ENCODE measurements at regions not wholly inside any gene's neighbourhood (a gene's known extent, or its start where the extent isn't known, plus 50 kb on each side); places are given as distances from the start of the nearest gene placed in this dataset.

GRCh38 chr17:69637446-69638156, 223.1 kb downstream of the MAP2K6 start:
- peak overlapping the region; percentile 54 for H3K4me2 ChIP-seq (ENCODE audit: low read length)
- H3K27me3 ChIP-seq (ENCODE audit: control insufficient read depth, insufficient read depth, low read length), result no peaks in the 10 kb centered on the region
- H3K9me3 ChIP-seq (replicated peaks; ENCODE audit: low read length), result no peaks in the 10 kb centered on the region
- H3K4me3 ChIP-seq (ENCODE audit: low read length), result no peak overlapping the region
- no peaks in the 10 kb centered on the region for H3K36me3 ChIP-seq (ENCODE audit: insufficient read depth, low read length)
- peak overlapping the region; percentile 20 for H3K9ac ChIP-seq (ENCODE audit: low read depth, low read length)
- H3K4me1 ChIP-seq (ENCODE audit: control insufficient read depth, insufficient read depth, low read length), result peaks cover 23% of the 10 kb centered on the region

- Histone ChIP-seq H3K4me1 (ENCODE audit: control insufficient read depth, insufficient read depth, low read length) (peaks cover 23% of the 10 kb centered on the region), H3K27me3 (ENCODE audit: control insufficient read depth, insufficient read depth, low read length) (no peaks in the 10 kb centered on the region), H3K4me3 (ENCODE audit: low read length) (no peak overlapping the region), H3K4me2 (ENCODE audit: low read length) (no peak overlapping the region), H3K36me3 (ENCODE audit: insufficient read depth, low read length) (no peaks in the 10 kb centered on the region), H3K9me3 (replicated peaks; ENCODE audit: low read length) (no peaks in the 10 kb centered on the region), H3K9ac (ENCODE audit: low read depth, low read length) (no peak overlapping the region)
Measured at GRCh38 chr17:69639096-69639495, 224.6 kb downstream of the MAP2K6 start.

GRCh38 chr17:69640073-69640472, 225.6 kb downstream of the MAP2K6 start:
- Histone ChIP-seq H3K36me3 (ENCODE audit: insufficient read depth, low read length) (no peaks in the 10 kb centered on the region), H3K4me2 (ENCODE audit: low read length) (no peak overlapping the region), H3K4me3 (ENCODE audit: low read length) (no peak overlapping the region), H3K9me3 (replicated peaks; ENCODE audit: low read length) (no peaks in the 10 kb centered on the region), H3K9ac (ENCODE audit: low read depth, low read length) (no peak overlapping the region), H3K27me3 (ENCODE audit: control insufficient read depth, insufficient read depth, low read length) (no peaks in the 10 kb centered on the region), H3K4me1 (ENCODE audit: control insufficient read depth, insufficient read depth, low read length) (peaks cover 23% of the 10 kb centered on the region)

- H3K9ac ChIP-seq (ENCODE audit: low read depth, low read length), result no peak overlapping the region
- H3K4me1 ChIP-seq (ENCODE audit: control insufficient read depth, insufficient read depth, low read length), result peaks cover 4% of the 10 kb centered on the region
- no peaks in the 10 kb centered on the region for H3K9me3 ChIP-seq (replicated peaks; ENCODE audit: low read length)
- H3K4me3 ChIP-seq (ENCODE audit: low read length), result no peak overlapping the region
- no peaks in the 10 kb centered on the region for H3K36me3 ChIP-seq (ENCODE audit: insufficient read depth, low read length)
- H3K27me3 ChIP-seq (ENCODE audit: control insufficient read depth, insufficient read depth, low read length), result no peaks in the 10 kb centered on the region
- no peak overlapping the region for H3K4me2 ChIP-seq (ENCODE audit: low read length)
Measured at GRCh38 chr17:69643686-69644085, 229.2 kb downstream of the MAP2K6 start.

GRCh38 chr17:69646729-69647128, 232.2 kb downstream of the MAP2K6 start:
- H3K9ac ChIP-seq (ENCODE audit: low read depth, low read length), result no peak overlapping the region
- H3K4me1 ChIP-seq (ENCODE audit: control insufficient read depth, insufficient read depth, low read length), result no peaks in the 10 kb centered on the region
- no peak overlapping the region for H3K4me2 ChIP-seq (ENCODE audit: low read length)
- no peaks in the 10 kb centered on the region for H3K36me3 ChIP-seq (ENCODE audit: insufficient read depth, low read length)
- no peaks in the 10 kb centered on the region for H3K27me3 ChIP-seq (ENCODE audit: control insufficient read depth, insufficient read depth, low read length)
- no peak overlapping the region for H3K4me3 ChIP-seq (ENCODE audit: low read length)
- no peaks in the 10 kb centered on the region for H3K9me3 ChIP-seq (replicated peaks; ENCODE audit: low read length)

GRCh38 chr17:69650881-69651280, 236.4 kb downstream of the MAP2K6 start:
- no peak overlapping the region for H3K9ac ChIP-seq (ENCODE audit: low read depth, low read length)
- no peaks in the 10 kb centered on the region for H3K27me3 ChIP-seq (ENCODE audit: control insufficient read depth, insufficient read depth, low read length)
- H3K4me2 ChIP-seq (ENCODE audit: low read length), result no peak overlapping the region
- no peaks in the 10 kb centered on the region for H3K9me3 ChIP-seq (replicated peaks; ENCODE audit: low read length)
- H3K4me3 ChIP-seq (ENCODE audit: low read length), result no peak overlapping the region
- peaks cover 16% of the 10 kb centered on the region for H3K4me1 ChIP-seq (ENCODE audit: control insufficient read depth, insufficient read depth, low read length)
- H3K36me3 ChIP-seq (ENCODE audit: insufficient read depth, low read length), result no peaks in the 10 kb centered on the region

GRCh38 chr17:69651921-69652320, 237.4 kb downstream of the MAP2K6 start:
- no peak overlapping the region for H3K4me2 ChIP-seq (ENCODE audit: low read length)

GRCh38 chr17:69654981-69655855, 240.7 kb downstream of the MAP2K6 start:
- Histone ChIP-seq H3K36me3 (ENCODE audit: insufficient read depth, low read length) (no peaks in the 10 kb centered on the region), H3K9ac (ENCODE audit: low read depth, low read length) (peak overlapping the region; percentile 13), H3K4me2 (ENCODE audit: low read length) (peak overlapping the region; percentile 64), H3K4me3 (ENCODE audit: low read length) (no peak overlapping the region), H3K4me1 (ENCODE audit: control insufficient read depth, insufficient read depth, low read length) (peaks cover 18% of the 10 kb centered on the region), H3K27me3 (ENCODE audit: control insufficient read depth, insufficient read depth, low read length) (no peaks in the 10 kb centered on the region), H3K9me3 (replicated peaks; ENCODE audit: low read length) (no peaks in the 10 kb centered on the region)

More at GRCh38 chr17:69651921-69652320, 237.4 kb downstream of the MAP2K6 start:
- no peak overlapping the region for H3K4me3 ChIP-seq (ENCODE audit: low read length)
- H3K36me3 ChIP-seq (ENCODE audit: insufficient read depth, low read length), result no peaks in the 10 kb centered on the region
- H3K27me3 ChIP-seq (ENCODE audit: control insufficient read depth, insufficient read depth, low read length), result no peaks in the 10 kb centered on the region
- H3K9ac ChIP-seq (ENCODE audit: low read depth, low read length), result no peak overlapping the region
- H3K4me1 ChIP-seq (ENCODE audit: control insufficient read depth, insufficient read depth, low read length), result peaks cover 18% of the 10 kb centered on the region
- H3K9me3 ChIP-seq (replicated peaks; ENCODE audit: low read length), result no peaks in the 10 kb centered on the region

GRCh38 chr17:69655902-69656301, 241.4 kb downstream of the MAP2K6 start:
- H3K4me3 ChIP-seq (ENCODE audit: low read length), result no peak overlapping the region
- peaks cover 18% of the 10 kb centered on the region for H3K4me1 ChIP-seq (ENCODE audit: control insufficient read depth, insufficient read depth, low read length)
- H3K9ac ChIP-seq (ENCODE audit: low read depth, low read length), result no peak overlapping the region
- no peak overlapping the region for H3K4me2 ChIP-seq (ENCODE audit: low read length)
- H3K9me3 ChIP-seq (replicated peaks; ENCODE audit: low read length), result no peaks in the 10 kb centered on the region
- H3K27me3 ChIP-seq (ENCODE audit: control insufficient read depth, insufficient read depth, low read length), result no peaks in the 10 kb centered on the region
- no peaks in the 10 kb centered on the region for H3K36me3 ChIP-seq (ENCODE audit: insufficient read depth, low read length)

- no peaks in the 10 kb centered on the region for H3K27me3 ChIP-seq (ENCODE audit: control insufficient read depth, insufficient read depth, low read length)
- H3K4me1 ChIP-seq (ENCODE audit: control insufficient read depth, insufficient read depth, low read length), result peaks cover 8% of the 10 kb centered on the region
- H3K4me3 ChIP-seq (ENCODE audit: low read length), result no peak overlapping the region
- H3K9me3 ChIP-seq (replicated peaks; ENCODE audit: low read length), result no peaks in the 10 kb centered on the region
- no peak overlapping the region for H3K4me2 ChIP-seq (ENCODE audit: low read length)
- H3K36me3 ChIP-seq (ENCODE audit: insufficient read depth, low read length), result no peaks in the 10 kb centered on the region
- H3K9ac ChIP-seq (ENCODE audit: low read depth, low read length), result no peak overlapping the region
Measured at GRCh38 chr17:69669441-69670178, 255.1 kb downstream of the MAP2K6 start.

GRCh38 chr17:69672924-69673323, 258.4 kb downstream of the MAP2K6 start:
- Histone ChIP-seq H3K4me3 (ENCODE audit: low read length) (no peak overlapping the region), H3K27me3 (ENCODE audit: control insufficient read depth, insufficient read depth, low read length) (no peaks in the 10 kb centered on the region), H3K9me3 (replicated peaks; ENCODE audit: low read length) (no peaks in the 10 kb centered on the region), H3K36me3 (ENCODE audit: insufficient read depth, low read length) (no peaks in the 10 kb centered on the region), H3K4me2 (ENCODE audit: low read length) (no peak overlapping the region), H3K4me1 (ENCODE audit: control insufficient read depth, insufficient read depth, low read length) (peaks cover 8% of the 10 kb centered on the region), H3K9ac (ENCODE audit: low read depth, low read length) (no peak overlapping the region)
